H9 (cell line): ENCODE measurements at regions not wholly inside any gene's neighbourhood (a gene's known extent, or its start where the extent isn't known, plus 50 kb on each side); places are given as distances from the start of the nearest gene placed in this dataset.

ENCODE experiments used
- DNase-seq: peaks from one replicate; pipeline ENCODE4 v3.0.0-alpha.2; 2017
- H2AFZ ChIP-seq: one replicate; pipeline ENCODE4 v1.6.1; 2013; ENCODE audit warnings: mild to moderate bottlenecking, low read length, control low read depth, moderate library complexity
- H2AK5ac ChIP-seq: 2 replicates; pipeline ENCODE4 v1.6.1; 2013; ENCODE audit warnings: low read length, control low read depth, mixed read lengths; ENCODE audit not compliant: insufficient read length
- H2BK120ac ChIP-seq: one replicate; pipeline ENCODE4 v1.6.1; 2013; ENCODE audit warnings: low read depth, mild to moderate bottlenecking, low read length, control low read depth, inconsistent platforms; ENCODE audit not compliant: poor library complexity, severe bottlenecking
- H2BK12ac ChIP-seq: 2 replicates; pipeline ENCODE4 v1.6.1; 2013; ENCODE audit warnings: low read length, control low read depth, mixed read lengths, low read depth; ENCODE audit not compliant: insufficient read length
- H2BK15ac ChIP-seq: 2 replicates; pipeline ENCODE4 v1.6.1; 2013; ENCODE audit warnings: low read depth, low read length, control low read depth
- H2BK20ac ChIP-seq: one replicate; pipeline ENCODE4 v1.6.1; 2013; ENCODE audit warnings: low read depth, mild to moderate bottlenecking, low read length, control low read depth, inconsistent platforms; ENCODE audit not compliant: poor library complexity, severe bottlenecking
- H2BK5ac ChIP-seq: 2 replicates; pipeline ENCODE4 v1.6.1; 2013; ENCODE audit warnings: low read length, control low read depth, mixed read lengths; ENCODE audit not compliant: insufficient read length
- H3K14ac ChIP-seq: 2 replicates; pipeline ENCODE4 v1.6.1; 2013; ENCODE audit warnings: low read length, control low read depth; ENCODE audit not compliant: insufficient read depth
- H3K18ac ChIP-seq: 2 replicates; pipeline ENCODE4 v1.6.1; 2013; ENCODE audit warnings: low read depth, mild to moderate bottlenecking, mixed read lengths, low read length, control low read depth; ENCODE audit not compliant: insufficient read length
- H3K23ac ChIP-seq: 2 replicates; pipeline ENCODE4 v1.6.1; 2013; ENCODE audit warnings: low read length, control low read depth, mixed read lengths, low read depth; ENCODE audit not compliant: insufficient read length
- H3K23me2 ChIP-seq: 2 replicates; pipeline ENCODE4 v1.6.1; 2013; ENCODE audit warnings: low read depth, mild to moderate bottlenecking, mixed read lengths, low read length, control low read depth; ENCODE audit not compliant: insufficient read length, poor library complexity, severe bottlenecking
- H3K27ac ChIP-seq: 2 replicates; pipeline ENCODE4 v1.5.1; 2013; ENCODE audit warnings: low read length, control low read depth, mixed read lengths, low read depth; ENCODE audit not compliant: insufficient read length
- H3K27me3 ChIP-seq: 2 replicates; pipeline ENCODE4 v1.6.1; 2013; ENCODE audit warnings: low read length, control low read depth, inconsistent platforms; ENCODE audit not compliant: insufficient read depth
- H3K4ac ChIP-seq: 2 replicates; pipeline ENCODE4 v1.6.1; 2013; ENCODE audit warnings: low read depth, mild to moderate bottlenecking, control low read depth, inconsistent platforms, low read length, moderate library complexity
- H3K4me1 ChIP-seq: 2 replicates; pipeline ENCODE4 v1.6.1; 2013; ENCODE audit warnings: low read length, control low read depth, inconsistent platforms; ENCODE audit not compliant: insufficient read depth
- H3K4me2 ChIP-seq: 2 replicates; pipeline ENCODE4 v1.6.1; 2013; ENCODE audit warnings: low read length, control low read depth, mixed read lengths; ENCODE audit not compliant: insufficient read length, insufficient read depth
- H3K56ac ChIP-seq: 2 replicates; pipeline ENCODE4 v1.6.1; 2013; ENCODE audit warnings: low read depth, mild to moderate bottlenecking, mixed read lengths, low read length, control low read depth; ENCODE audit not compliant: insufficient read length
- H3K79me1 ChIP-seq: 2 replicates; pipeline ENCODE4 v1.6.1; 2013; ENCODE audit warnings: low read depth, mild to moderate bottlenecking, moderate library complexity, low read length, control low read depth, inconsistent platforms; ENCODE audit not compliant: insufficient read depth, poor library complexity, severe bottlenecking
- H3K79me2 ChIP-seq: 2 replicates; pipeline ENCODE4 v1.6.1; 2013; ENCODE audit warnings: low read length, control low read depth, inconsistent platforms; ENCODE audit not compliant: insufficient read depth
- H3K9ac ChIP-seq: 2 replicates; pipeline ENCODE4 v1.6.1; 2013; ENCODE audit warnings: low read length, control low read depth, mixed read lengths; ENCODE audit not compliant: insufficient read length; ENCODE audit errors: extremely low read depth
- H3K9me3 ChIP-seq: one replicate; pipeline ENCODE4 v1.6.1; 2013; ENCODE audit warnings: low read depth, low read length, inconsistent platforms; ENCODE audit not compliant: control insufficient read depth
- H3T11ph ChIP-seq: one replicate; pipeline ENCODE4 v1.6.1; 2013; ENCODE audit warnings: mild to moderate bottlenecking, low read length, control low read depth, inconsistent platforms
- H4K20me1 ChIP-seq: one replicate; pipeline ENCODE4 v1.6.1; 2013; ENCODE audit not compliant: control insufficient read depth, insufficient read length, insufficient read depth
- H4K5ac ChIP-seq: 2 replicates; pipeline ENCODE4 v1.6.1; 2013; ENCODE audit warnings: low read depth, mild to moderate bottlenecking, mixed read lengths, low read length, control low read depth; ENCODE audit not compliant: insufficient read length
- H4K8ac ChIP-seq: replicated peaks from 2 replicates; pipeline ENCODE4 v1.6.1; 2013; ENCODE audit warnings: low read length, control low read depth, mixed read lengths, low read depth; ENCODE audit not compliant: insufficient read length
- H4K91ac ChIP-seq: 2 replicates; pipeline ENCODE4 v1.6.1; 2013; ENCODE audit warnings: low read depth, mild to moderate bottlenecking, moderate library complexity, mixed read lengths, low read length, control low read depth; ENCODE audit not compliant: insufficient read length
- H3K27ac Mint-ChIP-seq, 3 experiments: 2 replicates in 2 of 3; 3 replicates in 1 of 3; pipeline ENCODE4 v1.8.0; 2020 to 2021; ENCODE audit warnings: mixed read lengths in 3 of 3, mild to moderate bottlenecking in 1 of 3, moderate library complexity in 1 of 3
- H3K27me3 Mint-ChIP-seq: 2 replicates; pipeline ENCODE4 v1.8.0; 2021; ENCODE audit warnings: low read depth, mild to moderate bottlenecking, moderate library complexity, mixed read lengths
- H3K36me3 Mint-ChIP-seq, 3 experiments: 2 replicates in 2 of 3; 3 replicates in 1 of 3; pipeline ENCODE4 v1.8.0; 2020 to 2021; ENCODE audit warnings: low read depth in 3 of 3, mixed read lengths in 3 of 3; ENCODE audit not compliant: insufficient read depth in 1 of 3
- H3K4me1 Mint-ChIP-seq, 2 experiments: 2 replicates each; pipeline ENCODE4 v1.8.0; 2020; ENCODE audit warnings: mixed read lengths in 2 of 2
- H3K4me3 Mint-ChIP-seq, 2 experiments: 2 replicates in 1 of 2; 3 replicates in 1 of 2; pipeline ENCODE4 v1.8.0; 2020 to 2021; ENCODE audit warnings: mild to moderate bottlenecking in 2 of 2, mixed read lengths in 2 of 2, moderate library complexity in 1 of 2
- H3K9me3 Mint-ChIP-seq, 2 experiments: 2 replicates in 1 of 2; 3 replicates in 1 of 2; pipeline ENCODE4 v1.8.0; 2020; ENCODE audit warnings: mild to moderate bottlenecking in 2 of 2, mixed read lengths in 2 of 2, moderate library complexity in 1 of 2
- CTCF ChIP-seq: fragments of 200-600 bp; sonication (generic); conservative IDR thresholded peaks from 3 replicates; pipeline ENCODE4 v1.8.0; 2021; ENCODE audit warnings: antibody characterized with exemption, mild to moderate bottlenecking
- WGBS: extraction: QIAGEN DNeasy Blood & Tissue Kit; methylation state at CpG from one replicate; pipeline ENCODE4 v1.1.7; 2013; ENCODE audit warnings: missing lambda C conversion rate, low lambda C conversion rate, mixed read lengths; ENCODE audit not compliant: insufficient read length; ENCODE audit errors: extremely low coverage; 5-methylcytosine and 5-hydroxymethylcytosine counted together

GRCh38 chr4:24096603-24097002 lies 206.8 kb upstream of the PPARGC1A start:
- Histone ChIP-seq H3K4me2 (no peak overlapping the region), H3K23ac (no peak overlapping the region), H3K14ac (no peak overlapping the region), H2AK5ac (no peak overlapping the region), H3K27ac (no peak overlapping the region), H4K20me1 (no peaks in the 10 kb centered on the region), H3K56ac (no peak overlapping the region), H2BK12ac (no peak overlapping the region), H3K27me3 (no peaks in the 10 kb centered on the region), H3K18ac (no peak overlapping the region), H3K9ac (no peak overlapping the region), H4K5ac (no peak overlapping the region), H2BK5ac (no peak overlapping the region), H2AFZ (no peak overlapping the region), H3T11ph (no peak overlapping the region), H3K79me1 (no peaks in the 10 kb centered on the region), H3K79me2 (no peaks in the 10 kb centered on the region), H2BK20ac (no peak overlapping the region), H3K4ac (no peak overlapping the region), H2BK15ac (no peak overlapping the region), H3K4me1 (no peaks in the 10 kb centered on the region), H2BK120ac (no peak overlapping the region), H3K9me3 (no peaks in the 10 kb centered on the region), H4K91ac (no peak overlapping the region), H4K8ac (no peak overlapping the region), H3K23me2 (no peaks in the 10 kb centered on the region)
- 0 out of 4 replicates have a peak, but pooled peaks cover 0 to 2% of the 10 kb centered on the region in 2 experiments for H3K4me1 Mint-ChIP-seq
- no peak overlapping the region for H3K4me3 Mint-ChIP-seq
- peaks cover 0 to 3% (median 0%) of the 10 kb centered on the region in 3 experiments; a peak in 2 of 7 replicates for H3K36me3 Mint-ChIP-seq
- H3K9me3 Mint-ChIP-seq: peaks cover 0 to 2% of the 10 kb centered on the region in 2 experiments; a peak in 1 of 5 replicates
- DNase-seq: no peak
- H3K27ac Mint-ChIP-seq: no peak overlapping the region; a peak in 1 of 7 replicates
- no CpG with 5 or more reads among the region's 2 CpGs for WGBS
- H3K27me3 Mint-ChIP-seq: no peaks in the 10 kb centered on the region; the same call in 1 of the 2 replicates
- no peak for TF ChIP-seq CTCF
